Fibroblast of lung (primary cell): ENCODE measurements at regions not wholly inside any gene's neighbourhood (a gene's known extent, or its start where the extent isn't known, plus 50 kb on each side); places are given as distances from the start of the nearest gene placed in this dataset.

Experiments
- DNase-seq, 2 donors: peaks; one replicate each; pipeline versions ENCODE4 v3.0.0 to v3.0.0-alpha.2; 2010; ENCODE audit warnings: low read depth in 2 of 2
- H2AFZ ChIP-seq: 2 replicates; pipeline ENCODE4 v1.5.1; 2012; ENCODE audit warnings: low read length, control low read depth, inconsistent platforms
- H3K27ac ChIP-seq: 2 replicates; pipeline ENCODE4 v1.5.1; 2011; ENCODE audit warnings: low read length, control low read depth; ENCODE audit not compliant: insufficient read depth
- H3K27me3 ChIP-seq: 2 replicates; pipeline ENCODE4 v1.5.1; 2011; ENCODE audit warnings: mild to moderate bottlenecking, low read length; ENCODE audit not compliant: control insufficient read depth, insufficient read depth
- H3K36me3 ChIP-seq: 2 replicates; pipeline ENCODE4 v1.5.1; 2011; ENCODE audit warnings: low read length; ENCODE audit not compliant: control insufficient read depth, insufficient read depth
- H3K4me1 ChIP-seq: 2 replicates; pipeline ENCODE4 v1.5.1; 2011; ENCODE audit warnings: low read length; ENCODE audit not compliant: control insufficient read depth, insufficient read depth; ENCODE audit errors: extremely low read depth
- H3K4me2 ChIP-seq: 2 replicates; pipeline ENCODE4 v1.5.1; 2011; ENCODE audit warnings: low read length, control low read depth; ENCODE audit not compliant: insufficient read depth; ENCODE audit errors: extremely low read depth
- H3K4me3 ChIP-seq, 4 experiments: fragments of 200-600 bp in 1 of 4; sonication (generic) in 1 of 4; replicated peaks in 1 of 4; 2 replicates each; pipeline ENCODE4 v1.5.1; 2011 to 2016; ENCODE audit warnings: low read length in 4 of 4, low read depth in 3 of 4, mild to moderate bottlenecking in 3 of 4, control low read depth in 2 of 4, inconsistent platforms in 1 of 4, mixed read lengths in 1 of 4; ENCODE audit not compliant: insufficient read depth in 1 of 4; ENCODE audit errors: control extremely low read depth in 1 of 4
- H3K79me2 ChIP-seq: 2 replicates; pipeline ENCODE4 v1.5.1; 2012; ENCODE audit warnings: mild to moderate bottlenecking, low read length, inconsistent platforms; ENCODE audit not compliant: control insufficient read depth, insufficient read depth
- H3K9ac ChIP-seq: 2 replicates; pipeline ENCODE4 v1.5.1; 2011; ENCODE audit warnings: mild to moderate bottlenecking, low read length, control low read depth; ENCODE audit not compliant: insufficient read depth
- H3K9me3 ChIP-seq: 2 replicates; pipeline ENCODE4 v1.5.1; 2012; ENCODE audit warnings: low read depth, low read length; ENCODE audit not compliant: control insufficient read depth, insufficient read depth
- H4K20me1 ChIP-seq: 2 replicates; pipeline ENCODE4 v1.5.1; 2011; ENCODE audit warnings: low read length; ENCODE audit not compliant: control insufficient read depth, insufficient read depth; ENCODE audit errors: extremely low read depth
- CTCF ChIP-seq, 2 donors: IDR thresholded peaks in 1 of 2; conservative IDR thresholded peaks in 1 of 2; 1 replicate in 1 of 2; 2 replicates in 1 of 2; pipeline ENCODE4 v1.5.1; 2011 to 2012; ENCODE audit warnings: low read length in 2 of 2, control low read depth in 1 of 2, inconsistent platforms in 1 of 2, low read depth in 1 of 2, mild to moderate bottlenecking in 1 of 2
- EZH2 ChIP-seq: IDR thresholded peaks from 2 replicates; pipeline ENCODE4 v1.5.1; 2012; ENCODE audit warnings: low read length, control low read depth, mild to moderate bottlenecking; ENCODE audit errors: missing control alignments

DNA sequence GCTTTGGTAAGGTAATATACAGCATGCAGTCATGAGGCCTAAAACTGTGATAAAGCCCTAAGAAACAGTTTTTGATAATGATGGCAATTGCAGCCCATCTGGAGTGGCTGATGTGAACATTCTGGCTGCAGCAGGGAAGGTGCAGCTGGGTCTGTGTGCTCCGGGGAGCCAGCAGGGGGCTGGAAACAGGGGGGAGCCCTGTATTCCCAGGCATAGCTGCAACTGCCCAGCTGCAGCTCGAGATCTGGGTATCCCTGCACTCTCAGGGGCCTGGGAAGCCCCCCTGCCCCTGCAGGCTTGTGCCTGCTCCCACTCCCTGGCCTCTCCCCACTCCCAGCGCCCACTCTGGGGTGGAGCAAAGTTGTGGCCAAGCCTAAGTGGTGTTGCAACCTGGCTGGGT is 95.6 kb downstream of the RRAGB start:
- Histone ChIP-seq H3K4me3 (no peak overlapping the region), H3K4me2 (no peak overlapping the region), H3K9me3 (no peaks in the 10 kb centered on the region), H3K79me2 (no peaks in the 10 kb centered on the region), H4K20me1 (no peaks in the 10 kb centered on the region), H2AFZ (no peak overlapping the region), H3K27me3 (no peaks in the 10 kb centered on the region), H3K4me1 (no peaks in the 10 kb centered on the region), H3K36me3 (no peaks in the 10 kb centered on the region), H3K9ac (no peak overlapping the region), H3K27ac (no peak overlapping the region)
- DNase-seq, result no peak
- no peak for TF ChIP-seq EZH2
- no peak for TF ChIP-seq CTCF (conservative IDR thresholded peaks at IDR 0.05 in 1 of 2, IDR thresholded peaks at IDR 0.05 in 1 of 2; ENCODE audit: low read depth in 1 of 2, low read length in 2 of 2)

GRCh38 chrX:55815546-55815945 is 98.0 kb downstream of the RRAGB start:
- TF ChIP-seq CTCF (conservative IDR thresholded peaks at IDR 0.05 in 1 of 2, IDR thresholded peaks at IDR 0.05 in 1 of 2; ENCODE audit: low read depth in 1 of 2, low read length in 2 of 2) (no peak), EZH2 (no peak)
- Histone ChIP-seq H3K4me2 (no peak overlapping the region), H3K4me3 (no peak overlapping the region), H3K27me3 (no peaks in the 10 kb centered on the region), H3K9ac (no peak overlapping the region), H4K20me1 (no peaks in the 10 kb centered on the region), H3K9me3 (no peaks in the 10 kb centered on the region), H3K27ac (no peak overlapping the region), H2AFZ (no peak overlapping the region), H3K79me2 (no peaks in the 10 kb centered on the region), H3K36me3 (no peaks in the 10 kb centered on the region), H3K4me1 (no peaks in the 10 kb centered on the region)
- DNase-seq, result no peak

GRCh38 chrX:55816023-55816422 is 98.5 kb downstream of the RRAGB start:
- no peak for DNase-seq
- Histone ChIP-seq H3K9me3 (no peaks in the 10 kb centered on the region), H3K9ac (no peak overlapping the region), H3K36me3 (no peaks in the 10 kb centered on the region), H4K20me1 (no peaks in the 10 kb centered on the region), H3K79me2 (no peaks in the 10 kb centered on the region), H3K27me3 (no peaks in the 10 kb centered on the region), H3K4me2 (no peak overlapping the region), H2AFZ (no peak overlapping the region), H3K4me1 (no peaks in the 10 kb centered on the region), H3K4me3 (no peak overlapping the region), H3K27ac (no peak overlapping the region)
- TF ChIP-seq EZH2 (no peak), CTCF (conservative IDR thresholded peaks at IDR 0.05 in 1 of 2, IDR thresholded peaks at IDR 0.05 in 1 of 2; ENCODE audit: low read depth in 1 of 2, low read length in 2 of 2) (no peak)
